ENCODE measurements at regions not wholly inside any gene's neighbourhood (a gene's known extent, or its start where the extent isn't known, plus 50 kb on each side); places are given as distances from the start of the nearest gene placed in this dataset.
"Not testable (repeated sequence)": the region's sequence is repeated elsewhere in the genome, so short reads cannot be mapped to it uniquely, and the experiment has no call there.

DNA sequence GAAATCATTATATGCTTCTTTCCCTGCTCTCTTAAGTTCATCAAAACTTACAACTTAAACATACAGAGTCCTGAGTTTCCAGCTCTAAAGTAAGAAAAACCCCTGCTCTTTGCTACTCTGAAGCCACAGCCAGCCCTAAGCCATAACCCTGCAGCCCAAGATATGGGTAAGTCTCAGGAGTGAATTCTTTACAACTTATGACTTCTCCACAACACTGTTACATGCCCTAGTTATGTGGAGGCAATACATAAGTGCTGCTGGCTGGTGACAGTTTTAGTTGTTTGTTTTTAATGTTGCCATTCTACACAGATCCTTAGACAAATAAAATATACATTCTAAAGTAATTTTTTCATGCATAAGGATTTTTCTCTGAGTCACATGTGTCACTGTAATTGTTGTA is 100.2 kb downstream of the FBXO8 start:
- H3K9ac ChIP-seq (ENCODE audit: low read length): no peak overlapping the region
- no peaks in the 10 kb centered on the region for H3K9me3 ChIP-seq (ENCODE audit: control insufficient read depth, low read length)
- no peaks in the 10 kb centered on the region for H3K36me3 ChIP-seq (ENCODE audit: control insufficient read depth, insufficient read depth, low read length)
- no peaks in the 10 kb centered on the region for H3K27me3 ChIP-seq (ENCODE audit: control insufficient read depth, insufficient read depth, low read length)
- no peak overlapping the region for H3K4me3 ChIP-seq (ENCODE audit: low read length)
- no peaks in the 10 kb centered on the region for H3K4me1 ChIP-seq (ENCODE audit: control insufficient read depth, insufficient read depth, low read length)

DNA sequence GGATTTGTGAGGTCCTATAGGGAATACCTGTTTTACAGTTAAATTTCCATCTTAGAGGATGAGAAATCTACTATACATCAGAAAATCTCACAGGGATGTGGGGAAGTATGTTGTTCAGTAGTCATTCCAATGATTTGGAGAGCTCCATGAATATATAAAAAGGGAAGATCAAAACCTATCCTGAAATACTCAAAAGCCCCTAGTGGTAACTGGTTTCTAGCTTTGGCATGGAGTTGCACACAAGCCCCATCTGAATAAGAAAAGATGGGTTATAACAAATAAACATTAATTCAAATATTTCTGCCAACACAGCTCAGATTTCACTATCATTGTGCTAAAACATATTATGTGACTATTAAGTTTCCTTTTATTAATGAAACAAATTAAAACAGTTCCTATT is 101.6 kb downstream of the FBXO8 start:
- H3K4me3 ChIP-seq (ENCODE audit: low read length): no peak overlapping the region
- no peaks in the 10 kb centered on the region for H3K9me3 ChIP-seq (ENCODE audit: control insufficient read depth, low read length)

DNA sequence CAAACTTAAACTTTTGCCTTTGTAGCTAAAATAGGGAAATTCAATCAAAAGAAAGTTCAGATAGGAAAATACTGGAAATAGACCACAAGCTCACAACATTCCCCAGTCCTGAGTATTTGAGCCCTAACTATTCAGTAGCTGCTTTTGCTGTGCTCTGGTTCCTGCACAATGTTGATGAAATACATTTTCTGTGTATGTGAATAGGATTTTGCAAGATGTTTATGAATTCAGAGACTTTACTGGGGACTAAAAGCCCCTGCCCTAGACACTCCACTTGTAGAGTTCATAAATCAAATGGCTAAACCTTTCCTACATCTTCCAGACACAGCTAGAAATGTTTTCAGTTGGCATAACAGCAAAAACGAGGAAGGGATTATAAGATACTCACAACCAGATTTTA is 105.9 kb downstream of the FBXO8 start:
- no peak overlapping the region for H3K9ac ChIP-seq (ENCODE audit: low read length)
- H3K4me1 ChIP-seq (ENCODE audit: control insufficient read depth, insufficient read depth, low read length): no peaks in the 10 kb centered on the region
- no peaks in the 10 kb centered on the region for H3K9me3 ChIP-seq (ENCODE audit: control insufficient read depth, low read length)
- no peak overlapping the region for H3K4me3 ChIP-seq (ENCODE audit: low read length)
- H3K27me3 ChIP-seq (ENCODE audit: control insufficient read depth, insufficient read depth, low read length): no peaks in the 10 kb centered on the region
- H3K36me3 ChIP-seq (ENCODE audit: control insufficient read depth, insufficient read depth, low read length): no peaks in the 10 kb centered on the region

More for the DNA sequence above, 101.6 kb downstream of the FBXO8 start:
- no peaks in the 10 kb centered on the region for H3K36me3 ChIP-seq (ENCODE audit: control insufficient read depth, insufficient read depth, low read length)
- no peaks in the 10 kb centered on the region for H3K27me3 ChIP-seq (ENCODE audit: control insufficient read depth, insufficient read depth, low read length)
- H3K9ac ChIP-seq (ENCODE audit: low read length): no peak overlapping the region
- H3K4me1 ChIP-seq (ENCODE audit: control insufficient read depth, insufficient read depth, low read length): no peaks in the 10 kb centered on the region

DNA sequence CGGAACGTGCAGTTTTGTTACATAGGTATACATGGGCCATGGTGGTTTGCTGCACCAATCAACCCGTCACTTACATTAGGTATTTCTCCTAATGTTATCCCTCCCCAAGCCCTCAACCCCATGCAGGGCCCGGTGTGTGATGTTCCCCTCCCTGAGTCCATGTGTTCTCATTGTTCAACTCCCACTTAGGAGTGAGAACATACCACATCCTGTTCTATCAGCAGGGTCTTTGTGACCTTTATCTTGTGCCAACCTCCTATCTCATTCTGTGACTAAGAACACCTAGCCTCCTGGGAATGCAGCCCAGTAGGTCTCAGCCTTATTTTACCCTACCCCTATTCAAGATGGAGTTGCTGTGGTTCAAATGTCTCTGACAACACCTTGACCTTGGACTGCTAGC is 107.6 kb downstream of the FBXO8 start:
- not testable (repeated sequence) for H3K36me3 ChIP-seq (ENCODE audit: control insufficient read depth, insufficient read depth, low read length); H3K4me1 ChIP-seq (ENCODE audit: control insufficient read depth, insufficient read depth, low read length); H3K9me3 ChIP-seq (ENCODE audit: control insufficient read depth, low read length); H3K4me3 ChIP-seq (ENCODE audit: low read length); H3K9ac ChIP-seq (ENCODE audit: low read length); H3K27me3 ChIP-seq (ENCODE audit: control insufficient read depth, insufficient read depth, low read length)

DNA sequence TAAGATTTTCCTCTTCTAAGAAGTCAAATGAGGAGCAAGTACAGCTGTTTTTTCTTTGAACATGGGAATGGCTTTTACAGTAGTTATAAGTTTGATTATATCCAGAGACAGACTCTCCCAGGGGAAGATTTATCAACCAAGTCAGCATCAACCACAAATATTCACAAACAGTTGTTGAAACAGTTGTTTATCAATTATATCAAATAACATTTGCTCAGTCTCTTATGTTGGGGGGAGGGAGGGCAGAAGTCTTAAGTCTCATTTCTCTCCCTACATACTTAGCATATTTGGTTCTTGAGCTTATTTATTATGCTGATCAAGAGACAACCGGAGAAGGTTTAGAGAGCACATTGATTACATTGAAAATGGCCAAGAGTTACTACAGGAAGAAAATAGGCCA is 110.1 kb downstream of the FBXO8 start:
- no peak overlapping the region for H3K9ac ChIP-seq (ENCODE audit: low read length)
- H3K4me1 ChIP-seq (ENCODE audit: control insufficient read depth, insufficient read depth, low read length): no peaks in the 10 kb centered on the region
- H3K9me3 ChIP-seq (ENCODE audit: control insufficient read depth, low read length): no peaks in the 10 kb centered on the region

DNA sequence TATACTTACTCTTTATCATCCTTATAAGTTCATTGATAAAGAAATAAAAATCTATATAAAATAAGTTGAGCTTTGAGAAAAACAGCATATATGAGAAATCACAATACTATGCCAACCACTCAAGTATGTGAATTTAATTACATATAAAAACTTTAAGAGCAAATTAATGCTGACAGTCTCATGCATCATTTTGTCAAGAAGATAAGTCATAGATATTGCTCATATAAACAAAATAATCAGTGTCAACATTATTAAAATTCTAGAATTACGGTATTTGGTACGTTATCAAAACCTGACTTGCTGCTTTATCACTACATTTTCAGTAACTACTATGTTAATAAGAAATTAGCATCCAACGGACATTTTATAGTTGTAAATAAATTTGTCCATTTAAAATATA is 111.2 kb downstream of the FBXO8 start:
- no peak overlapping the region for H3K9ac ChIP-seq (ENCODE audit: low read length)
- no peaks in the 10 kb centered on the region for H3K36me3 ChIP-seq (ENCODE audit: control insufficient read depth, insufficient read depth, low read length)
- H3K27me3 ChIP-seq (ENCODE audit: control insufficient read depth, insufficient read depth, low read length): no peaks in the 10 kb centered on the region
- no peaks in the 10 kb centered on the region for H3K9me3 ChIP-seq (ENCODE audit: control insufficient read depth, low read length)
- H3K4me1 ChIP-seq (ENCODE audit: control insufficient read depth, insufficient read depth, low read length): no peaks in the 10 kb centered on the region
- no peak overlapping the region for H3K4me3 ChIP-seq (ENCODE audit: low read length)

More for the DNA sequence above, 110.1 kb downstream of the FBXO8 start:
- Histone ChIP-seq H3K36me3 (ENCODE audit: control insufficient read depth, insufficient read depth, low read length) (no peaks in the 10 kb centered on the region), H3K27me3 (ENCODE audit: control insufficient read depth, insufficient read depth, low read length) (no peaks in the 10 kb centered on the region), H3K4me3 (ENCODE audit: low read length) (no peak overlapping the region)

DNA sequence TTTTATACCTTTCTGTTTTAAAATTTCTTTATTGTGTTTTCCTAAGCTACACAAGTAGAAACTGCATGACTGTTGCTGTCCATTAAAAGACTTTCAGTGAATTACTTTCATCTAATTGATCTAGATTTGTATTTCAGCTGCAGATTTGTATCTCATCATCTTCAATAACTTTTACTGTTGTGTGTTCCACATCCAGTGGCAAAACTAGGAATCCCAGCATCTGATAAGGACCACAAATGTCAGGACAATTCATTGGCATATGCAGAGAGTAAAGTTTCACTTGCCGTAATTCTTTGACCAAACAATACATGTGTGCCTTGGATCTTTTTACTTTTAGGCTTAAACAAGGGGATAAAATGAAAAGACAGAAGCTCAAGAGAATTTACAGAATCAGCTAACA is 112.6 kb downstream of the FBXO8 start:
- H3K4me3 ChIP-seq (ENCODE audit: low read length): no peak overlapping the region
- no peaks in the 10 kb centered on the region for H3K9me3 ChIP-seq (ENCODE audit: control insufficient read depth, low read length)
- no peaks in the 10 kb centered on the region for H3K36me3 ChIP-seq (ENCODE audit: control insufficient read depth, insufficient read depth, low read length)
- no peaks in the 10 kb centered on the region for H3K27me3 ChIP-seq (ENCODE audit: control insufficient read depth, insufficient read depth, low read length)
- no peak overlapping the region for H3K9ac ChIP-seq (ENCODE audit: low read length)
- H3K4me1 ChIP-seq (ENCODE audit: control insufficient read depth, insufficient read depth, low read length): no peaks in the 10 kb centered on the region

DNA sequence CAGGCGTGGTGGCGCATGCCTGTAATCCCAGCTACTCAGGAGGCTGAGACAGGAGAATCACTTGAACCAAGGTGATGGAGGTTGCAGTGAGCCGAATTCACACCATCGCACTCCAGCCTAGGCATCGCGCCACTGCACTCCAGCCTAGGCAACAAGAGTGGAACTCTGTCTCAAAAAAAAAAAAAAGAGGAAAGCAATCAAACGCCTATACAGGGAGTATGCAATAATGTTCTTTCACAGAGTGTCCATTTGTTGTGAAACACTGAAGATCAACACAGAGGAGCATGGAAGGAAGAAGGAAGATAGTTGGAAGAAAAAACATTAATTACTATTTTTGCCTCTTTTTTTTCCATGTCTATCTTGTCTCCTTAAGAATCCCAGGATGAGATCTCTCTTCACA is 113.4 kb downstream of the FBXO8 start:
- no peaks in the 10 kb centered on the region for H3K27me3 ChIP-seq (ENCODE audit: control insufficient read depth, insufficient read depth, low read length)
- no peaks in the 10 kb centered on the region for H3K4me1 ChIP-seq (ENCODE audit: control insufficient read depth, insufficient read depth, low read length)
- H3K9ac ChIP-seq (ENCODE audit: low read length): no peak overlapping the region
- H3K36me3 ChIP-seq (ENCODE audit: control insufficient read depth, insufficient read depth, low read length): no peaks in the 10 kb centered on the region
- H3K4me3 ChIP-seq (ENCODE audit: low read length): no peak overlapping the region
- no peaks in the 10 kb centered on the region for H3K9me3 ChIP-seq (ENCODE audit: control insufficient read depth, low read length)

DNA sequence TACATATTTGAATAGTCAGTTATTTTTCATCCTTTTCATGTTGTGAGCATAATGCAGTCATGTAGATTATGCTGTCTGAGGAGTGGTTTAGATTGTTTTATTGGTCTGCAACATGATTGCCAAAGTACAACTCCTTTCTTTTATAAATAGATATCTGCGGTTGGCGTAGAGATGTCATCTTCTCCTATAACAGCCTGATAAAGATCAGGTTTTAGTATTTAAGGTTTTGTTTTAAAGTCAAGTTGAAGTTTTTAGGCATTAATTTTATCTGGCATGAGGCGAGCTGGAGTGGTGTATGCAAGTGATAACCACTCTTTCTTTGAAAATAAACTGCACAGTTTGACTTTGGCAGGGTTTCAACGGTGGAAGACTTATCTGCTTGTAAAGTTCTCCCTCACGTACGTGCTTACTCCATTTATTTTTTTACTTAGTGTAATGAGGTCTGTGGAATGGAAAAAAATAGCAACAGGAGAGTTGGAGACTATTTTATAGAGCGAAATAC is 126.3 kb downstream of the FBXO8 start:
- Histone ChIP-seq H3K9me3 (ENCODE audit: control insufficient read depth, low read length) (no peaks in the 10 kb centered on the region), H3K27me3 (ENCODE audit: control insufficient read depth, insufficient read depth, low read length) (peaks cover 4% of the 10 kb centered on the region), H3K36me3 (ENCODE audit: control insufficient read depth, insufficient read depth, low read length) (no peaks in the 10 kb centered on the region), H3K9ac (ENCODE audit: low read length) (no peak overlapping the region), H3K4me1 (ENCODE audit: control insufficient read depth, insufficient read depth, low read length) (no peaks in the 10 kb centered on the region), H3K4me3 (ENCODE audit: low read length) (no peak overlapping the region)

DNA sequence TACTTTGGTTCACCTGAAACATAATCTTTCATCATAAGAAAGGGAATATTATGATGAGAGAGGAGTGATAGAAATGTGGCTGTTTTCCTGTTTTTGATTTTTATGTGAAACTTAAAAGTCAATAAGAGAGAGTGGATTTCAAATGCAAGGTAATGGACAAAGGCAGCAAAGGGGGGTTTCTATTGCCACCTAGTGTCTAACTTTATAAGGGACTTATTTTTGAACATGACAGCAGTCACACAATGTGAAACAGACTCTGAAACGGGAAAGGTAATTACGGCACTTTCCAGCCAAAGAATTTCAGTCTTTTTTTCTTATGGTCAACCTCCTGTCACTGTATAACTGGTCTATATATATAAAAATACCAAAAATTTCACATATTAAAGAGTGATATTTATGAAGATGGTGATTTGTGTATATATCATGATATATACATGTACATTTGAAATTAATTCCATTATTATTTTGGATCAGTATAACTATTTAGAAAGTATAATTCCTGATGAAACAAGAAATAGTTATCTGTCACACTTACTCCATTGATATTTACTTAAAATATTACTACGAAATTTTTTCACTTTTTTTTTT is 127.1 kb downstream of the FBXO8 start:
- Histone ChIP-seq H3K9me3 (ENCODE audit: control insufficient read depth, low read length) (no peaks in the 10 kb centered on the region), H3K4me3 (ENCODE audit: low read length) (no peak overlapping the region), H3K9ac (ENCODE audit: low read length) (no peak overlapping the region), H3K4me1 (ENCODE audit: control insufficient read depth, insufficient read depth, low read length) (no peaks in the 10 kb centered on the region), H3K27me3 (ENCODE audit: control insufficient read depth, insufficient read depth, low read length) (peaks cover 4% of the 10 kb centered on the region), H3K36me3 (ENCODE audit: control insufficient read depth, insufficient read depth, low read length) (no peaks in the 10 kb centered on the region)

DNA sequence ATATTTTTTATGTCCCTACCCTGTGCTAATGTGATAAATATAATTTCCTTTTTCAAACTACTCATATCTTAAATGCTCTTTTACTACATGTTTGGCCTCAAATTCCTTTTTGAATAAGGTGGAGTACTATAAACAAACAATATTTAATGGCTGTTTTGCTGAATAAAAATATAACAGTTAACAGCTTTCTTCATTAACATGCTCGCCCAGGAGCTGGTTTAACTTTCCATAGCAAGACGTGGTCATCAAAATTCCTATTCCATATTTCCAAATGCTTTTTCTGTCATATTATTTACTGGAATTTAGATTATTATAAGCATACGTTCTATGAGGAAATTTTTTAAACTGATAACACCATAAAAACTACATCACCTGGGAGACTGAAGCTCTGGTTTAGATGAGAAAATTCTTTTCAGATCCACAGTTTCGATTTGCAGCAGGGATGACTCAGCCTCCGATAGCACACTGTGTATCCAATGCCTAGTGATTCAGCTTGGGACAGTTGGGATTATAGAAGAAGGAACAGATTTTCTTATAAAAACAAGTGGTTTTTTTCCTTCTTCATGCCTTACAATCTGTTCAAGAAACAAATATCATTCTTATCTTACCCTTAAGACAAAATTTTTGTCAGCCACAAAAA is 129.1 kb downstream of the FBXO8 start:
- Histone ChIP-seq H3K9me3 (ENCODE audit: control insufficient read depth, low read length) (no peaks in the 10 kb centered on the region), H3K4me1 (ENCODE audit: control insufficient read depth, insufficient read depth, low read length) (no peaks in the 10 kb centered on the region), H3K36me3 (ENCODE audit: control insufficient read depth, insufficient read depth, low read length) (no peaks in the 10 kb centered on the region), H3K4me3 (ENCODE audit: low read length) (no peak overlapping the region), H3K27me3 (ENCODE audit: control insufficient read depth, insufficient read depth, low read length) (peaks cover 4% of the 10 kb centered on the region), H3K9ac (ENCODE audit: low read length) (no peak overlapping the region)

DNA sequence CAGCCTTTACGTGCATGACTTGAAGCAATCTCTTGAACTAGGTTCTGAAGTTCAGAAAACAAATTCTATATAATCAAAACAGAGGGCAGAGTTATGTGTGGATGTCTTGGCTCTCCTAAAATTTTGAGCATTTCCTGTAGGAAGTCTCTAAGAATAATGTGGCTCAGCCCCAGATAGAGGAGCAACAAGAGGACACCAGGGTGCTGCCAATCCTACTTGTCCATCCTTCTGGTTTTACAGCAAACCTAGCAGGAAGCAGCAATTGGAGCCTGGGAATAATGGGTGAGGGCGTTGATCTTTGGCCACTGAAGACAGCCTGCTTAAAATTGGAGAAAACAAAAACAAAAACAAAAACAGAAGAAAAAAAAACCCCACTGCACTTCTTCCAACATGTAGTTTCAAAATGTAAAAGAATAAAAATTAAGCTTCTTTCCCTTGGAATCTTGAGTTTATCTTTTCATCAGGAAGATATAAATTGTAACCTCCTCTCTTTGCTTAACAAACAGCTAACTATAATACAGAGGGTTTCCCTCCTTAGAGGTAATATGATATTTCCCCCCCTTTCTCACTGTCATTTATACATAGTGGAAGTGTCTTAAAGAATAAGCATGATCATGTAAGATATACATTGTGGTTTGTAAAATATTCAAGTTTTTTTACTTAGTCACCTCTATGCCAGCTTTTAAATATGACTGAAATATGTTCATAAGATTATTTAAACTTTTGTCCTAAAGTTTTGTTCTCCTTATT is 130.6 kb downstream of the FBXO8 start:
- Histone ChIP-seq H3K4me3 (ENCODE audit: low read length) (no peak overlapping the region), H3K27me3 (ENCODE audit: control insufficient read depth, insufficient read depth, low read length) (peaks cover 4% of the 10 kb centered on the region), H3K9ac (ENCODE audit: low read length) (no peak overlapping the region)

More for the DNA sequence above, 130.6 kb downstream of the FBXO8 start:
- Histone ChIP-seq H3K36me3 (ENCODE audit: control insufficient read depth, insufficient read depth, low read length) (no peaks in the 10 kb centered on the region), H3K9me3 (ENCODE audit: control insufficient read depth, low read length) (no peaks in the 10 kb centered on the region), H3K4me1 (ENCODE audit: control insufficient read depth, insufficient read depth, low read length) (no peaks in the 10 kb centered on the region)
